PC-9 (cell line): ENCODE measurements at regions not wholly inside any gene's neighbourhood (a gene's known extent, or its start where the extent isn't known, plus 50 kb on each side); places are given as distances from the start of the nearest gene placed in this dataset.

ENCODE experiments used
- BruUV-seq: library from RNA; stranded (reverse); fragments of 400-500 nt; replicated peaks from 2 replicates; lab custom pipeline; 2021; lab: Mats Ljungman, UMichigan
- CTCF ChIA-PET: fragments of 300-600 bp; sonication (Branson Sonifier 250); formaldehyde crosslinking; loops from one replicate; lab custom pipeline; 2022; ENCODE audit warnings: antibody characterized with exemption; lab: Charles Lee
- POLR2A ChIA-PET: fragments of 300-600 bp; sonication (Branson Sonifier 250); formaldehyde crosslinking; loops from one replicate; lab custom pipeline; 2022; ENCODE audit warnings: antibody characterized with exemption; ENCODE audit not compliant: unreplicated experiment; lab: Charles Lee
- DNase-seq, 2 experiments: peaks; one replicate each; pipeline versions ENCODE4 v3.0.0 to v3.0.0-alpha.2; 2015 to 2022; ENCODE audit warnings: mixed read lengths in 1 of 2
- H2AFZ ChIP-seq: fragments of 200-600 bp; sonication (generic); 2 replicates; pipeline ENCODE4 v1.8.1; 2017; ENCODE audit warnings: antibody characterized with exemption
- H3F3A ChIP-seq: fragments of 200-600 bp; sonication (generic); 2 replicates; pipeline ENCODE4 v1.8.1; 2017; ENCODE audit warnings: antibody characterized with exemption, mild to moderate bottlenecking, low read depth; ENCODE audit not compliant: insufficient read depth
- H3K27ac ChIP-seq: fragments of 200-600 bp; sonication (generic); 2 replicates; pipeline ENCODE4 v1.6.1; 2016; ENCODE audit warnings: mixed run types
- H3K27me3 ChIP-seq: fragments of 200-600 bp; sonication (generic); 2 replicates; pipeline ENCODE4 v1.6.1; 2016; ENCODE audit warnings: low read depth, mixed run types; ENCODE audit not compliant: insufficient read depth
- H3K36me3 ChIP-seq: fragments of 200-600 bp; sonication (generic); 2 replicates; pipeline ENCODE4 v1.6.1; 2016; ENCODE audit warnings: low read depth, mixed run types
- H3K4me1 ChIP-seq: fragments of 200-600 bp; sonication (generic); replicated peaks from 2 replicates; pipeline ENCODE4 v1.6.1; 2016; ENCODE audit warnings: mixed run types; ENCODE audit not compliant: insufficient read depth
- H3K4me2 ChIP-seq: fragments of 200-600 bp; sonication (generic); 2 replicates; pipeline ENCODE4 v1.6.1; 2017; ENCODE audit warnings: mixed run types
- H3K4me3 ChIP-seq: fragments of 200-600 bp; sonication (generic); 2 replicates; pipeline ENCODE4 v1.6.1; 2016; ENCODE audit warnings: mixed run types
- H3K79me2 ChIP-seq: fragments of 200-600 bp; sonication (generic); 2 replicates; pipeline ENCODE4 v1.6.1; 2017; ENCODE audit warnings: low read depth, mixed run types
- H3K9me2 ChIP-seq: fragments of 200-600 bp; sonication (generic); 2 replicates; pipeline ENCODE4 v1.8.1; 2017; ENCODE audit warnings: mild to moderate bottlenecking; ENCODE audit not compliant: insufficient read depth
- H3K9me3 ChIP-seq: fragments of 200-600 bp; sonication (generic); 2 replicates; pipeline ENCODE4 v1.8.1; 2016; ENCODE audit warnings: low read depth; ENCODE audit not compliant: insufficient read depth
- H4K20me1 ChIP-seq: fragments of 200-600 bp; sonication (generic); 2 replicates; pipeline ENCODE4 v1.8.1; 2017; ENCODE audit not compliant: insufficient read depth
- EZH2 ChIP-seq: fragments of 200-600 bp; sonication (generic); IDR thresholded peaks from 2 replicates; pipeline ENCODE4 v1.8.0; 2017; ENCODE audit warnings: antibody characterized with exemption, low read depth
- intact Hi-C: fragments of 100-400 bp; cut with micrococcal nuclease; formaldehyde crosslinking; loops from one replicate; pipeline ENCODE4 v1.10.0; 2022; ENCODE audit not compliant: unreplicated experiment
- TF ChIP-seq, protein P1 (sequence below): fragments of 200-600 bp; sonication (generic); conservative IDR thresholded peaks from 2 replicates; pipeline ENCODE4 v1.6.1; 2017; ENCODE audit warnings: mixed run types, antibody characterized with exemption, mild to moderate bottlenecking, moderate library complexity

DNA sequence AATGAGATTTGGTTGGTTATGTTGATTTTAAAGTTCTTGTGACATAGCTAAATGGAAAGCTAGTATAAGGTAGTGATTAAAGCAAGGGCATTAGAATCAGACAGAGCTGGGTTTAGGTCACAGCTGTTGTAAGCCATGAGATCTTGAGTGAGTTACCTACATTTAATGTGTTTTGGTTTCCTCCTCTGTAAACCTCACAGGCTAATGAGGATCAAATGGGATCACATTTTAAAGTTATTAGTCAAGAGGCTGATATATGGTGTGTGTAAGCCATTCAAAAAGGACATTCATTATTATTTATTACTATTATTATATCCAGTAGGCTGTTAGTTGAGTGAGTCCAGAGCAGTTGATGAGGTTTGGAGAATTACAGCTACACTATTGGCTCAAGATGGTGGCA lies 416.2 kb downstream of the IRS1 start:
- BruUV-seq: no TSS peak
- intact Hi-C loops: no loop called here
- CTCF ChIA-PET: no interaction called here

GRCh38 chr2:226380679-226381078 lies 418.9 kb downstream of the IRS1 start:
- DNase-seq: no peak
- no peaks in the 10 kb centered on the region for H3K9me2 ChIP-seq
- H3F3A ChIP-seq: no peaks in the 10 kb centered on the region
- ChIA-PET CTCF (no interaction called here), POLR2A (no interaction called here)
- H3K27ac ChIP-seq: no peak overlapping the region
- peaks cover 4% of the 10 kb centered on the region; the same call in 1 of the 2 replicates for H3K9me3 ChIP-seq
- H3K4me3 ChIP-seq: no peak overlapping the region
- no peaks in the 10 kb centered on the region for H3K79me2 ChIP-seq
- no peak overlapping the region for H2AFZ ChIP-seq
- intact Hi-C loops: no loop called here
- H3K4me2 ChIP-seq: no peak overlapping the region
- BruUV-seq: no TSS peak
- TF ChIP-seq, protein P1, sequence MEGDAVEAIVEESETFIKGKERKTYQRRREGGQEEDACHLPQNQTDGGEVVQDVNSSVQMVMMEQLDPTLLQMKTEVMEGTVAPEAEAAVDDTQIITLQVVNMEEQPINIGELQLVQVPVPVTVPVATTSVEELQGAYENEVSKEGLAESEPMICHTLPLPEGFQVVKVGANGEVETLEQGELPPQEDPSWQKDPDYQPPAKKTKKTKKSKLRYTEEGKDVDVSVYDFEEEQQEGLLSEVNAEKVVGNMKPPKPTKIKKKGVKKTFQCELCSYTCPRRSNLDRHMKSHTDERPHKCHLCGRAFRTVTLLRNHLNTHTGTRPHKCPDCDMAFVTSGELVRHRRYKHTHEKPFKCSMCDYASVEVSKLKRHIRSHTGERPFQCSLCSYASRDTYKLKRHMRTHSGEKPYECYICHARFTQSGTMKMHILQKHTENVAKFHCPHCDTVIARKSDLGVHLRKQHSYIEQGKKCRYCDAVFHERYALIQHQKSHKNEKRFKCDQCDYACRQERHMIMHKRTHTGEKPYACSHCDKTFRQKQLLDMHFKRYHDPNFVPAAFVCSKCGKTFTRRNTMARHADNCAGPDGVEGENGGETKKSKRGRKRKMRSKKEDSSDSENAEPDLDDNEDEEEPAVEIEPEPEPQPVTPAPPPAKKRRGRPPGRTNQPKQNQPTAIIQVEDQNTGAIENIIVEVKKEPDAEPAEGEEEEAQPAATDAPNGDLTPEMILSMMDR: no peak
- TF ChIP-seq EZH2: no peak
- H3K27me3 ChIP-seq: no peaks in the 10 kb centered on the region
- H4K20me1 ChIP-seq: no peaks in the 10 kb centered on the region
- no peaks in the 10 kb centered on the region for H3K36me3 ChIP-seq
- H3K4me1 ChIP-seq: no peaks in the 10 kb centered on the region

More for the DNA sequence above, 416.2 kb downstream of the IRS1 start:
- H3F3A ChIP-seq: no peaks in the 10 kb centered on the region
- H3K9me2 ChIP-seq: no peaks in the 10 kb centered on the region
- H4K20me1 ChIP-seq: no peaks in the 10 kb centered on the region
- no peak overlapping the region for H2AFZ ChIP-seq
- no peak overlapping the region for H3K27ac ChIP-seq
- H3K4me2 ChIP-seq: no peak overlapping the region
- no peaks in the 10 kb centered on the region for H3K4me1 ChIP-seq
- H3K79me2 ChIP-seq: no peaks in the 10 kb centered on the region
- peaks cover 4% of the 10 kb centered on the region; the same call in 1 of the 2 replicates for H3K9me3 ChIP-seq
- POLR2A ChIA-PET: no interaction called here
- TF ChIP-seq, protein P1: no peak
- TF ChIP-seq EZH2: no peak
- no peaks in the 10 kb centered on the region for H3K36me3 ChIP-seq
- no peaks in the 10 kb centered on the region for H3K27me3 ChIP-seq
- H3K4me3 ChIP-seq: no peak overlapping the region
- no peak for DNase-seq

GRCh38 chr2:226378753-226379705 lies 420.6 kb downstream of the IRS1 start:
- H3K27me3 ChIP-seq: no peaks in the 10 kb centered on the region
- no peaks in the 10 kb centered on the region for H3K9me2 ChIP-seq
- no peak for DNase-seq
- no peaks in the 10 kb centered on the region for H3K79me2 ChIP-seq
- no peak overlapping the region for H3K4me2 ChIP-seq
- H3K4me1 ChIP-seq: no peaks in the 10 kb centered on the region
- H3K27ac ChIP-seq: no peak overlapping the region
- H3K9me3 ChIP-seq: no peaks in the 10 kb centered on the region
- no peaks in the 10 kb centered on the region for H4K20me1 ChIP-seq
- no peak overlapping the region for H2AFZ ChIP-seq
- intact Hi-C loops: no loop called here
- POLR2A ChIA-PET: no interaction called here
- no TSS peak for BruUV-seq
- TF ChIP-seq, protein P1: no peak
- TF ChIP-seq EZH2: no peak
- H3F3A ChIP-seq: no peaks in the 10 kb centered on the region
- H3K4me3 ChIP-seq: no peak overlapping the region
- H3K36me3 ChIP-seq: no peaks in the 10 kb centered on the region
- CTCF ChIA-PET: no interaction called here
